Ovary (tissue), 3 donors: ENCODE measurements at regions not wholly inside any gene's neighbourhood (a gene's known extent, or its start where the extent isn't known, plus 50 kb on each side); places are given as distances from the start of the nearest gene placed in this dataset.

Experiments used
- CTCF ChIP-seq, 3 donors: fragments of 450-650 bp in 2 of 3; fragments of 200-600 bp in 1 of 3; IDR thresholded peaks; one replicate each; pipeline versions ENCODE4 v1.5.1 to v1.8.0; 2016 to 2022; ENCODE audit warnings: antibody characterized with exemption in 3 of 3, mild to moderate bottlenecking in 1 of 3
- POLR2A ChIP-seq: fragments of 450-650 bp; IDR thresholded peaks from one replicate; pipeline ENCODE4 v1.6.1; 2017; ENCODE audit warnings: antibody characterized with exemption, mild to moderate bottlenecking, moderate library complexity
- donor health status: DM: no; HTN: no; CAD: no.

DNA sequence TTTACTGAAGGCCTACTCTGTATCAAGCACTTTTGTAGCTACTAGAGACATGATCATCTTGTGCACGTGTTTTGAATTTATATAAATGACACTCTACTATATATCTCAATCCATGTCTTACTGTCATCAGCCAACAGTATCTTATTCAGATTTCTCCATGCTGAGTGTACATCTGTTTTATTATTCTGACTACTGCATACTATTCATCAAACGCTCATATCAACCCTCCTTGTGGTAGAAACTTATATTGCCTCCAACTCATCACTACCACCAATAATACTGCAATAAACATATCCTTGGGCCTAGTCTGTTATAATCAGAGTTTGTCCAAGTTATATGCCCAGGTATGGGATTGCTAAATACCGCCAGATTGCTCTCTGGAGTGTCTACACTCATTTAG lies 81.6 kb upstream of the IRF2BP2 start:
- TF ChIP-seq CTCF (IDR thresholded peaks at IDR 0.05) (no peak), POLR2A (no peak)
